CD14-positive monocyte (primary cell): ENCODE measurements at regions not wholly inside any gene's neighbourhood (a gene's known extent, or its start where the extent isn't known, plus 50 kb on each side); places are given as distances from the start of the nearest gene placed in this dataset.

ENCODE experiments used
- DNase-seq, 3 donors: peaks; one replicate each; pipeline ENCODE4 v3.0.0-alpha.2; 2011 to 2022
- H2AFZ ChIP-seq: 2 replicates; pipeline ENCODE4 v1.6.0; 2012; ENCODE audit warnings: mild to moderate bottlenecking, low read depth, low read length, inconsistent platforms; ENCODE audit not compliant: insufficient read depth, poor library complexity, severe bottlenecking
- H3K27ac ChIP-seq, 2 donors: 1 replicate in 1 of 2; 2 replicates in 1 of 2; pipeline ENCODE4 v1.5.1; 2012 to 2013; ENCODE audit warnings: low read length in 2 of 2, control low read depth in 1 of 2, inconsistent platforms in 1 of 2, low read depth in 1 of 2, mild to moderate bottlenecking in 1 of 2
- H3K27me3 ChIP-seq, 2 donors: one replicate each; pipeline versions ENCODE4 v1.6.0 to v1.6.1; 2011 to 2013; ENCODE audit warnings: low read length in 2 of 2; ENCODE audit not compliant: control insufficient read depth in 2 of 2, insufficient read depth in 2 of 2
- H3K36me3 ChIP-seq, 2 donors: replicated peaks in 1 of 2; 1 replicate in 1 of 2; 2 replicates in 1 of 2; pipeline versions ENCODE4 v1.5.1 to v1.6.1; 2012 to 2013; ENCODE audit warnings: low read length in 2 of 2, control low read depth in 1 of 2, inconsistent platforms in 1 of 2, mild to moderate bottlenecking in 1 of 2; ENCODE audit not compliant: insufficient read depth in 2 of 2, control insufficient read depth in 1 of 2
- H3K4me1 ChIP-seq, 2 donors: 1 replicate in 1 of 2; 2 replicates in 1 of 2; pipeline versions ENCODE4 v1.5.1 to v1.6.1; 2012 to 2013; ENCODE audit warnings: low read length in 2 of 2, control low read depth in 1 of 2, inconsistent platforms in 1 of 2, mild to moderate bottlenecking in 1 of 2, moderate library complexity in 1 of 2; ENCODE audit not compliant: insufficient read depth in 2 of 2, control insufficient read depth in 1 of 2
- H3K4me2 ChIP-seq: replicated peaks from 2 replicates; pipeline ENCODE3; 2012; ENCODE audit warnings: low read length, moderate library complexity, mild to moderate bottlenecking; ENCODE audit not compliant: poor library complexity, severe bottlenecking; ENCODE audit errors: extremely low read depth
- H3K4me3 ChIP-seq, 3 experiments: fragments of 200-600 bp in 1 of 3; sonication (generic) in 1 of 3; replicated peaks in 1 of 3; 1 replicate in 2 of 3; 2 replicates in 1 of 3; pipeline ENCODE4 v1.5.1; 2011 to 2013; ENCODE audit warnings: low read length in 3 of 3, mild to moderate bottlenecking in 3 of 3, control low read depth in 2 of 3, low read depth in 2 of 3, inconsistent platforms in 1 of 3, moderate library complexity in 1 of 3
- H3K79me2 ChIP-seq: 2 replicates; pipeline ENCODE4 v1.6.0; 2012; ENCODE audit warnings: mild to moderate bottlenecking, control low read depth, inconsistent platforms, low read length, moderate library complexity; ENCODE audit not compliant: insufficient read depth
- H3K9ac ChIP-seq: 2 replicates; pipeline ENCODE4 v1.6.0; 2017; ENCODE audit warnings: low read length, mild to moderate bottlenecking; ENCODE audit not compliant: insufficient read depth, poor library complexity, severe bottlenecking
- H3K9me3 ChIP-seq, 2 donors: replicated peaks in 1 of 2; 1 replicate in 1 of 2; 2 replicates in 1 of 2; pipeline versions ENCODE4 v1.5.1 to v1.6.1; 2012 to 2013; ENCODE audit warnings: low read length in 2 of 2, control low read depth in 1 of 2; ENCODE audit not compliant: control insufficient read depth in 1 of 2, insufficient read depth in 1 of 2
- H4K20me1 ChIP-seq: 2 replicates; pipeline ENCODE4 v1.6.0; 2012; ENCODE audit warnings: mild to moderate bottlenecking, low read length, control low read depth, moderate library complexity; ENCODE audit not compliant: insufficient read depth
- H3K27ac Mint-ChIP-seq, 7 donors: one replicate each; pipeline ENCODE4 v1.8.0; 2020; ENCODE audit warnings: mild to moderate bottlenecking in 7 of 7, mixed read lengths in 7 of 7, moderate library complexity in 6 of 7, inconsistent platforms in 2 of 7
- H3K27me3 Mint-ChIP-seq, 3 donors: one replicate each; pipeline ENCODE4 v1.8.0; 2021 to 2022; ENCODE audit warnings: low read depth in 3 of 3, mild to moderate bottlenecking in 3 of 3, mixed read lengths in 3 of 3, moderate library complexity in 3 of 3, inconsistent platforms in 1 of 3
- H3K36me3 Mint-ChIP-seq, 2 donors: one replicate each; pipeline ENCODE4 v1.8.0; 2020; ENCODE audit warnings: mixed read lengths in 2 of 2, inconsistent platforms in 1 of 2, mild to moderate bottlenecking in 1 of 2
- H3K4me1 Mint-ChIP-seq: one replicate; pipeline ENCODE4 v1.8.0; 2020; ENCODE audit warnings: mild to moderate bottlenecking, mixed read lengths
- H3K4me3 Mint-ChIP-seq, 2 donors: one replicate each; pipeline ENCODE4 v1.8.0; 2020; ENCODE audit warnings: mild to moderate bottlenecking in 2 of 2, mixed read lengths in 2 of 2, moderate library complexity in 1 of 2
- H3K9me3 Mint-ChIP-seq, 7 donors: one replicate each; pipeline ENCODE4 v1.8.0; 2020 to 2022; ENCODE audit warnings: mixed read lengths in 7 of 7, mild to moderate bottlenecking in 6 of 7, moderate library complexity in 6 of 7, inconsistent platforms in 2 of 7
- CTCF ChIP-seq: fragments of 200-600 bp; IDR thresholded peaks from one replicate; pipeline ENCODE4 v1.8.0; 2022; ENCODE audit warnings: antibody characterized with exemption, mild to moderate bottlenecking
- WGBS: methylation state at CpG from one replicate; pipeline ENCODE4 v1.1.5; 2013; ENCODE audit warnings: missing lambda C conversion rate; ENCODE audit not compliant: insufficient coverage; 5-methylcytosine and 5-hydroxymethylcytosine counted together
- intact Hi-C, 2 donors: fragments of 100-400 bp; cut with micrococcal nuclease; formaldehyde crosslinking; loops; one replicate each; pipeline versions ENCODE4 v1.15.0 to v1.15.1; 2023

DNA sequence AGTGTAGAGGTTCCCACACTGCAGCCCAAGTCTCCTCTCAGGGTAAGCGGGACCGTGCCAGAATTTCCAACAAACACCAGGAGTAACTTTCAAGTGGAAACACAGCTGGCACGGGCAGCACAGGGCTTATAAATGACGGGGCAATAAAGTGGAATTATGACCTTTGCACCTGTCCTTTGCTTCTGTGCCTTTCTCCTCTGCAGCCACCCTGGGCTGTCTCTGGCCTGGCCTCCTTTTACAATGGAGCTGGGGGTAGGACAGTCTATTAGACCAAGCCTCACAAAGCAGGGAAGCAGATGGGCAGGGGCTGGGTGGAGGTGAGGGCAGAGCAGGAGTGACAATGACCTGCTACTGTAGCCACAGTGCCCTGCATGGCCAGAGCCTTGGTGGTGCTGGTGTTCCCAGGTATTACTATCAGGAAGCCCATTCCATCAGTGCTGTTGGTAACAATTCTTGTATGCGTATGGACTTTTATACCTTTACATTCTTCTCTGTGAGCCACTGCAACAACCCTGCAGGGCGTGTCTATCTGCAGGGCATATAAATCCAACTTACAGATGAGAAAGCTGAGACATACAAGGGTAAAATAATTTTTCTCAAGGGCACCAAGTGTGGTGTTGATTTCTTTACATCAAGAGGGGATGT lies 387.8 kb downstream of the CTTN start:
- intact Hi-C loops = no loop called here
- DNase-seq = no peak
- H4K20me1 ChIP-seq = no peaks in the 10 kb centered on the region
- no peaks in the 10 kb centered on the region for H3K27me3 ChIP-seq
- peaks cover 0 to 4% (median 4%) of the 10 kb centered on the region in 3 donors for H3K27me3 Mint-ChIP-seq
- no peaks in the 10 kb centered on the region for H3K36me3 ChIP-seq
- no peak overlapping the region for H3K27ac ChIP-seq
- no peak for TF ChIP-seq CTCF
- 100% methylated on average over 5 of the region's 6 CpGs for WGBS
- no peak overlapping the region for H3K27ac Mint-ChIP-seq
- no peaks in the 10 kb centered on the region for H3K36me3 Mint-ChIP-seq
- no peak overlapping the region for H3K9ac ChIP-seq
- H3K9me3 ChIP-seq = peaks cover 0 to 2% of the 10 kb centered on the region in 2 donors
- H3K4me1 Mint-ChIP-seq = no peaks in the 10 kb centered on the region
- no peak overlapping the region for H2AFZ ChIP-seq
- H3K4me2 ChIP-seq = no peak overlapping the region
- H3K4me1 ChIP-seq = no peaks in the 10 kb centered on the region
- H3K79me2 ChIP-seq = no peaks in the 10 kb centered on the region
- peaks cover 0 to 4% (median 3%) of the 10 kb centered on the region in 7 donors for H3K9me3 Mint-ChIP-seq
- H3K4me3 ChIP-seq = no peak overlapping the region
- no peak overlapping the region for H3K4me3 Mint-ChIP-seq

- 88% methylated on average over 10 of the region's 18 CpGs for WGBS
- H3K9me3 ChIP-seq = peaks cover 6 to 12% of the 10 kb centered on the region in 2 donors
- Mint-ChIP-seq H3K27me3 (peaks cover 0 to 4% (median 4%) of the 10 kb centered on the region in 3 donors), H3K4me1 (no peaks in the 10 kb centered on the region), H3K27ac (no peak overlapping the region), H3K4me3 (no peak overlapping the region), H3K9me3 (peaks cover 3 to 18% (median 9%) of the 10 kb centered on the region in 7 donors), H3K36me3 (no peaks in the 10 kb centered on the region)
- no peaks in the 10 kb centered on the region for H3K79me2 ChIP-seq
- no peak overlapping the region for H3K4me2 ChIP-seq
- intact Hi-C loops = no loop called here
- no peak overlapping the region for H2AFZ ChIP-seq
- no peak overlapping the region for H3K9ac ChIP-seq
- no peak overlapping the region for H3K27ac ChIP-seq
- TF ChIP-seq CTCF = no peak
- H3K4me1 ChIP-seq = no peaks in the 10 kb centered on the region
- no peak overlapping the region for H3K4me3 ChIP-seq
- H4K20me1 ChIP-seq = no peaks in the 10 kb centered on the region
- DNase-seq = no peak
- no peaks in the 10 kb centered on the region for H3K27me3 ChIP-seq
- H3K36me3 ChIP-seq = no peaks in the 10 kb centered on the region
Measured at GRCh38 chr11:70788248-70789022, 390.1 kb downstream of the CTTN start.
